GM23338 (cell line): ENCODE measurements at regions not wholly inside any gene's neighbourhood (a gene's known extent, or its start where the extent isn't known, plus 50 kb on each side); places are given as distances from the start of the nearest gene placed in this dataset.

Experiments
- ATAC-seq: fragments of 200-7000 bp; cut with Tn5 transposase; 3 replicates; pipeline ENCODE4 v1.9.1; 2020
- DNase-seq: peaks from one replicate; pipeline ENCODE4 v3.0.0-alpha.2; 2015; ENCODE audit warnings: low spot score
- H2AFZ ChIP-seq: fragments of 200-600 bp; sonication (generic); 2 replicates; pipeline ENCODE4 v1.8.0; 2016; ENCODE audit warnings: antibody characterized with exemption, mild to moderate bottlenecking, moderate library complexity
- H3F3A ChIP-seq: fragments of 200-600 bp; sonication (generic); replicated peaks from 2 replicates; pipeline ENCODE4 v1.8.0; 2017; ENCODE audit warnings: antibody characterized with exemption, mixed run types, low read depth
- H3K27ac ChIP-seq: fragments of 200-600 bp; sonication (generic); 2 replicates; pipeline ENCODE4 v1.6.1; 2016; ENCODE audit warnings: low read depth
- H3K27me3 ChIP-seq: fragments of 200-600 bp; sonication (generic); 2 replicates; pipeline ENCODE4 v1.8.0; 2016; ENCODE audit warnings: mild to moderate bottlenecking, mixed run types, moderate library complexity; ENCODE audit not compliant: insufficient read depth
- H3K36me3 ChIP-seq: fragments of 200-600 bp; sonication (generic); 2 replicates; pipeline ENCODE4 v1.8.0; 2016; ENCODE audit warnings: mild to moderate bottlenecking; ENCODE audit not compliant: insufficient read depth
- H3K4me1 ChIP-seq: fragments of 200-600 bp; sonication (generic); 2 replicates; pipeline ENCODE4 v1.8.0; 2016; ENCODE audit warnings: mild to moderate bottlenecking, moderate library complexity; ENCODE audit not compliant: insufficient read depth
- H3K4me2 ChIP-seq: fragments of 200-600 bp; sonication (generic); 2 replicates; pipeline ENCODE4 v1.7.1; 2017; ENCODE audit warnings: mixed run types
- H3K4me3 ChIP-seq: fragments of 200-600 bp; sonication (generic); 2 replicates; pipeline ENCODE4 v1.6.1; 2016; ENCODE audit warnings: mixed run types
- H3K79me2 ChIP-seq: fragments of 200-600 bp; sonication (generic); replicated peaks from 2 replicates; pipeline ENCODE4 v1.8.0; 2017; ENCODE audit warnings: mild to moderate bottlenecking; ENCODE audit not compliant: insufficient read depth
- H3K9me2 ChIP-seq: fragments of 200-600 bp; sonication (generic); 2 replicates; pipeline ENCODE4 v1.8.0; 2017; ENCODE audit not compliant: insufficient read depth
- H4K20me1 ChIP-seq: fragments of 200-600 bp; sonication (generic); replicated peaks from 2 replicates; pipeline ENCODE4 v1.8.0; 2017; ENCODE audit warnings: mild to moderate bottlenecking; ENCODE audit not compliant: insufficient read depth
- H3K27ac Mint-ChIP-seq: 2 replicates; pipeline ENCODE4 v1.8.0; 2020; ENCODE audit warnings: inconsistent platforms, mild to moderate bottlenecking, moderate library complexity, mixed read lengths
- H3K27me3 Mint-ChIP-seq: 3 replicates; pipeline ENCODE4 v1.8.0; 2022; ENCODE audit warnings: low read depth, mild to moderate bottlenecking, moderate library complexity, mixed read lengths, inconsistent platforms; ENCODE audit not compliant: insufficient read depth, poor library complexity
- H3K36me3 Mint-ChIP-seq: 3 replicates; pipeline ENCODE4 v1.8.0; 2021; ENCODE audit warnings: low read depth, mild to moderate bottlenecking, inconsistent platforms, moderate library complexity, mixed read lengths
- H3K4me1 Mint-ChIP-seq: 3 replicates; pipeline ENCODE4 v1.8.0; 2020; ENCODE audit warnings: mild to moderate bottlenecking, inconsistent platforms, mixed read lengths
- H3K4me3 Mint-ChIP-seq: 3 replicates; pipeline ENCODE4 v1.8.0; 2021; ENCODE audit warnings: moderate library complexity, mild to moderate bottlenecking, inconsistent platforms, mixed read lengths
- H3K9me3 Mint-ChIP-seq: 3 replicates; pipeline ENCODE4 v1.8.0; 2020; ENCODE audit warnings: moderate library complexity, mild to moderate bottlenecking, inconsistent platforms, mixed read lengths
- CREB1 ChIP-seq: fragments of 250-450 bp; sonication (Bioruptor Pico); IDR thresholded peaks from 2 replicates; pipeline ENCODE4 v1.5.0; 2020; ENCODE audit warnings: low read depth, mild to moderate bottlenecking, moderate library complexity
- EZH2phosphoT487 ChIP-seq: fragments of 200-600 bp; sonication (generic); IDR thresholded peaks from one replicate; pipeline ENCODE4 v1.8.1; 2018; ENCODE audit warnings: antibody characterized with exemption; ENCODE audit not compliant: unreplicated experiment
- NANOG ChIP-seq: IDR thresholded peaks from 2 replicates; pipeline ENCODE4 v1.6.1; 2016; ENCODE audit warnings: antibody characterized with exemption, borderline replicate concordance
- POLR2AphosphoS5 ChIP-seq: IDR thresholded peaks from 2 replicates; pipeline ENCODE4 v1.6.1; 2016; ENCODE audit warnings: antibody characterized with exemption, low read depth
- REST ChIP-seq: IDR thresholded peaks from one replicate; pipeline ENCODE4 v1.6.1; 2018; ENCODE audit warnings: antibody characterized with exemption; ENCODE audit not compliant: unreplicated experiment
- STAT1 ChIP-seq: IDR thresholded peaks from one replicate; pipeline ENCODE4 v1.6.1; 2016; ENCODE audit warnings: antibody characterized with exemption; ENCODE audit not compliant: unreplicated experiment
- ZNF331 ChIP-seq: fragments of 250-450 bp; sonication (Bioruptor Pico); IDR thresholded peaks from 2 replicates; pipeline ENCODE4 v1.5.0; 2020; ENCODE audit warnings: low read depth, mild to moderate bottlenecking, moderate library complexity
- TF ChIP-seq, protein P1 (sequence below), 2 experiments: fragments of 200-600 bp in 1 of 2; sonication (generic) in 1 of 2; conservative IDR thresholded peaks; 2 replicates each; pipeline versions ENCODE4 v1.5.1 to v1.6.1; 2016 to 2017; ENCODE audit warnings: antibody characterized with exemption in 2 of 2, low read depth in 2 of 2, mild to moderate bottlenecking in 2 of 2, moderate library complexity in 1 of 2

GRCh38 chr2:236795169-236795860 lies 225.7 kb downstream of the ACKR3 start (continued):
- TF ChIP-seq REST (no peak), STAT1 (no peak)

DNA sequence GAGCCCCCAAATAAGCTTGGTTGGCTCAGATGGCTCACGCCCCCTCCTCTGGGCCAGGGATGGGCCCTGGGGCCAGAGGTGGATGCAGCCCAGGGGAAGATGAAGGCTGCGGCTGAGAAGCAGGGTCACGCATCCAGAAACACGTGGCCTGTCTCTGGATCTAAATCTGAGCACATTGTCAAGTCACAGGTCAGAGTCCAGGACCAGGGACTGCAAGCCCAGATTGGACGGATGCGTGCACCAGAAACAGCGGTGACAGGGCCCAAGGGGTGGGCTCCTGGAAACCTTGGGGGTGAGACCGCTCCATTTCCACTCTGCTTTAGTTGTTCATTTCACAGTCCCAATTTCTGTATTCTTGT lies 226.2 kb downstream of the ACKR3 start:
- no peaks in the 10 kb centered on the region for H3K36me3 Mint-ChIP-seq
- Histone ChIP-seq H3K4me3 (no peak overlapping the region), H3K27me3 (no peaks in the 10 kb centered on the region), H2AFZ (no peak overlapping the region), H3K4me1 (peaks cover 7% of the 10 kb centered on the region), H3K27ac (no peak overlapping the region), H3K79me2 (no peaks in the 10 kb centered on the region), H3K36me3 (no peaks in the 10 kb centered on the region), H3F3A (no peaks in the 10 kb centered on the region), H3K9me2 (peaks cover 13% of the 10 kb centered on the region), H4K20me1 (no peaks in the 10 kb centered on the region), H3K4me2 (no peak overlapping the region)
- no peak overlapping the region for H3K4me3 Mint-ChIP-seq
- ATAC-seq = no peak
- no peak overlapping the region for H3K27ac Mint-ChIP-seq
- DNase-seq = no peak
- no peak for TF ChIP-seq ZNF331 (CRISPR knock-in tag)
- TF ChIP-seq, protein P1, sequence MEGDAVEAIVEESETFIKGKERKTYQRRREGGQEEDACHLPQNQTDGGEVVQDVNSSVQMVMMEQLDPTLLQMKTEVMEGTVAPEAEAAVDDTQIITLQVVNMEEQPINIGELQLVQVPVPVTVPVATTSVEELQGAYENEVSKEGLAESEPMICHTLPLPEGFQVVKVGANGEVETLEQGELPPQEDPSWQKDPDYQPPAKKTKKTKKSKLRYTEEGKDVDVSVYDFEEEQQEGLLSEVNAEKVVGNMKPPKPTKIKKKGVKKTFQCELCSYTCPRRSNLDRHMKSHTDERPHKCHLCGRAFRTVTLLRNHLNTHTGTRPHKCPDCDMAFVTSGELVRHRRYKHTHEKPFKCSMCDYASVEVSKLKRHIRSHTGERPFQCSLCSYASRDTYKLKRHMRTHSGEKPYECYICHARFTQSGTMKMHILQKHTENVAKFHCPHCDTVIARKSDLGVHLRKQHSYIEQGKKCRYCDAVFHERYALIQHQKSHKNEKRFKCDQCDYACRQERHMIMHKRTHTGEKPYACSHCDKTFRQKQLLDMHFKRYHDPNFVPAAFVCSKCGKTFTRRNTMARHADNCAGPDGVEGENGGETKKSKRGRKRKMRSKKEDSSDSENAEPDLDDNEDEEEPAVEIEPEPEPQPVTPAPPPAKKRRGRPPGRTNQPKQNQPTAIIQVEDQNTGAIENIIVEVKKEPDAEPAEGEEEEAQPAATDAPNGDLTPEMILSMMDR (conservative IDR thresholded peaks at IDR 0.05; ENCODE audit: low read depth in 2 of 2) = no peak
- no peak for TF ChIP-seq POLR2AphosphoS5
- TF ChIP-seq CREB1 = no peak
- no peak for TF ChIP-seq REST
- TF ChIP-seq EZH2phosphoT487 = no peak
- TF ChIP-seq NANOG = no peak
- H3K4me1 Mint-ChIP-seq = no peaks in the 10 kb centered on the region
- peaks cover 2% of the 10 kb centered on the region; the same call in 1 of the 3 replicates for H3K9me3 Mint-ChIP-seq
- peaks cover 3% of the 10 kb centered on the region for H3K27me3 Mint-ChIP-seq
